ENCODE measurements at regions not wholly inside any gene's neighbourhood (a gene's known extent, or its start where the extent isn't known, plus 50 kb on each side); places are given as distances from the start of the nearest gene placed in this dataset.

DNA sequence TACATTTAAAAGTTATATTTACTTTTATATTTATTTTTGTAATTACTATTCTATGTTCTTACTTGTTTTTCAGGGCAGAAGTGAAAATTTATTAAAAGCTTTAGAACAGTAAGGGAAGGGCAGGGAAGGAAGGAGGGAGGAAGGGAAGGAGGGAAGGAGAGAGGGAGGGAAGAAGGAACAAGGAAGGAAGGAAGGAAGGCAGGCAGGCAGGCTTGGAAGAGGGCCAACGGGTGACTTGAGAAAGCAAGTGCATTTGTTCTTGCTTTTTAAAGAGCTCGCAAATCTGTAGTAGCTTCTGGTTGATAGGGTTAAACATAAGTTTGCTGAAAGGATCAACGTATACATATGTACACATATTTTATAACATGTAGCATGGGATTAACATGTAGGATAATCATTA lies 725.3 kb upstream of the FZD8 start:
- no peaks in the 10 kb centered on the region for H4K20me1 ChIP-seq (ENCODE audit: insufficient read depth, low read length)
- TF ChIP-seq, protein P1, sequence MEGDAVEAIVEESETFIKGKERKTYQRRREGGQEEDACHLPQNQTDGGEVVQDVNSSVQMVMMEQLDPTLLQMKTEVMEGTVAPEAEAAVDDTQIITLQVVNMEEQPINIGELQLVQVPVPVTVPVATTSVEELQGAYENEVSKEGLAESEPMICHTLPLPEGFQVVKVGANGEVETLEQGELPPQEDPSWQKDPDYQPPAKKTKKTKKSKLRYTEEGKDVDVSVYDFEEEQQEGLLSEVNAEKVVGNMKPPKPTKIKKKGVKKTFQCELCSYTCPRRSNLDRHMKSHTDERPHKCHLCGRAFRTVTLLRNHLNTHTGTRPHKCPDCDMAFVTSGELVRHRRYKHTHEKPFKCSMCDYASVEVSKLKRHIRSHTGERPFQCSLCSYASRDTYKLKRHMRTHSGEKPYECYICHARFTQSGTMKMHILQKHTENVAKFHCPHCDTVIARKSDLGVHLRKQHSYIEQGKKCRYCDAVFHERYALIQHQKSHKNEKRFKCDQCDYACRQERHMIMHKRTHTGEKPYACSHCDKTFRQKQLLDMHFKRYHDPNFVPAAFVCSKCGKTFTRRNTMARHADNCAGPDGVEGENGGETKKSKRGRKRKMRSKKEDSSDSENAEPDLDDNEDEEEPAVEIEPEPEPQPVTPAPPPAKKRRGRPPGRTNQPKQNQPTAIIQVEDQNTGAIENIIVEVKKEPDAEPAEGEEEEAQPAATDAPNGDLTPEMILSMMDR (IDR thresholded peaks at IDR 0.05), result no peak
- H3K79me2 ChIP-seq (ENCODE audit: insufficient read depth, low read length), result no peaks in the 10 kb centered on the region
- H3K27ac ChIP-seq (ENCODE audit: low read depth in 1 of 2, low read length in 2 of 2), result no peak overlapping the region
- intact Hi-C loops (cut with micrococcal nuclease), result no loop called here
- no peak overlapping the region for H3K4me3 ChIP-seq (replicated peaks in 1 of 3; ENCODE audit: low read depth in 2 of 3, low read length in 3 of 3)
- H3K9me3 Mint-ChIP-seq, result peaks cover 2 to 15% (median 4%) of the 10 kb centered on the region in 7 donors
- no peak overlapping the region for H3K4me3 Mint-ChIP-seq
- H3K9ac ChIP-seq (ENCODE audit: insufficient read depth, low read length, poor library complexity, severe bottlenecking), result no peak overlapping the region
- H3K27me3 Mint-ChIP-seq (ENCODE audit: low read depth in 3 of 3), result peaks cover 0 to 1% (median 0%) of the 10 kb centered on the region in 3 donors
- no peak for DNase-seq
- H3K4me1 Mint-ChIP-seq, result no peaks in the 10 kb centered on the region
- no CpG with 5 or more reads among the region's 3 CpGs for WGBS (ENCODE audit: insufficient coverage)
- H3K36me3 ChIP-seq (replicated peaks in 1 of 2; ENCODE audit: control insufficient read depth in 1 of 2, insufficient read depth in 2 of 2, low read length in 2 of 2), result no peaks in the 10 kb centered on the region
- H3K27me3 ChIP-seq (ENCODE audit: control insufficient read depth in 2 of 2, insufficient read depth in 2 of 2, low read length in 2 of 2), result no peaks in the 10 kb centered on the region
- no peak overlapping the region for H3K4me2 ChIP-seq (replicated peaks; ENCODE audit: extremely low read depth, low read length, poor library complexity, severe bottlenecking)
- H2AFZ ChIP-seq (ENCODE audit: insufficient read depth, low read depth, low read length, poor library complexity, severe bottlenecking), result no peak overlapping the region
- no peaks in the 10 kb centered on the region for H3K36me3 Mint-ChIP-seq
- H3K27ac Mint-ChIP-seq, result no peak overlapping the region
- peaks cover 8 to 12% of the 10 kb centered on the region in 2 donors for H3K9me3 ChIP-seq (replicated peaks in 1 of 2; ENCODE audit: control insufficient read depth in 1 of 2, insufficient read depth in 1 of 2, low read length in 2 of 2)
- no peaks in the 10 kb centered on the region for H3K4me1 ChIP-seq (ENCODE audit: control insufficient read depth in 1 of 2, insufficient read depth in 2 of 2, low read length in 2 of 2)

DNA sequence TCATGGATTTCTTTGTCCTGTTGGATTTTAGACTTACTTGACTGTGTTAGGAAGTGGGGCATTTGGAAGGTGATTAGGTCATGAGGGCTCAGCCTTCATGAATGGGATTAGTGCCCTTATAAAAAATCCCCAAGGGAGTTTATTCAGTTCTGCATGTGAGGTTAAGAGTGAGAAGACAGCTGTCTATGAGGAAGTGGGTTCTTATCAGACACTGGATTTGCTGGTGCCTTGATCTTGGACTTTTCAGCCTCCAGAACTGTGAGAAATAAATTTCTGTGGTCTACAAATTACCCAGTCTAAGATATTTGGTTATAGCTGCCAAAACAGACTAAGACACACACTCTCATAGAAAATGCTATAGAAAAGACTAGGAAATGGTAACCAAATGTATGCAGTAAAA lies 724.7 kb upstream of the FZD8 start:
- Mint-ChIP-seq H3K36me3 (no peaks in the 10 kb centered on the region), H3K4me1 (no peaks in the 10 kb centered on the region), H3K9me3 (peaks cover 1 to 15% (median 2%) of the 10 kb centered on the region in 7 donors), H3K27ac (no peak overlapping the region), H3K4me3 (no peak overlapping the region), H3K27me3 (ENCODE audit: low read depth in 3 of 3) (peaks cover 0 to 1% (median 0%) of the 10 kb centered on the region in 3 donors)
- no peaks in the 10 kb centered on the region for H3K4me1 ChIP-seq (ENCODE audit: control insufficient read depth in 1 of 2, insufficient read depth in 2 of 2, low read length in 2 of 2)
- no peaks in the 10 kb centered on the region for H3K36me3 ChIP-seq (replicated peaks in 1 of 2; ENCODE audit: control insufficient read depth in 1 of 2, insufficient read depth in 2 of 2, low read length in 2 of 2)
- no peak overlapping the region for H3K9ac ChIP-seq (ENCODE audit: insufficient read depth, low read length, poor library complexity, severe bottlenecking)
- H4K20me1 ChIP-seq (ENCODE audit: insufficient read depth, low read length), result no peaks in the 10 kb centered on the region
- no peak overlapping the region for H3K4me2 ChIP-seq (replicated peaks; ENCODE audit: extremely low read depth, low read length, poor library complexity, severe bottlenecking)
- DNase-seq, result no peak
- H3K27ac ChIP-seq (ENCODE audit: low read depth in 1 of 2, low read length in 2 of 2), result no peak overlapping the region
- no peaks in the 10 kb centered on the region for H3K27me3 ChIP-seq (ENCODE audit: control insufficient read depth in 2 of 2, insufficient read depth in 2 of 2, low read length in 2 of 2)
- TF ChIP-seq, protein P1 (IDR thresholded peaks at IDR 0.05), result no peak
- H3K9me3 ChIP-seq (replicated peaks in 1 of 2; ENCODE audit: control insufficient read depth in 1 of 2, insufficient read depth in 1 of 2, low read length in 2 of 2), result peaks cover 8 to 10% of the 10 kb centered on the region in 2 donors
- no peak overlapping the region for H2AFZ ChIP-seq (ENCODE audit: insufficient read depth, low read depth, low read length, poor library complexity, severe bottlenecking)
- no peak overlapping the region for H3K4me3 ChIP-seq (replicated peaks in 1 of 3; ENCODE audit: low read depth in 2 of 3, low read length in 3 of 3)
- no peaks in the 10 kb centered on the region for H3K79me2 ChIP-seq (ENCODE audit: insufficient read depth, low read length)
- intact Hi-C loops (cut with micrococcal nuclease), result no loop called here
